K562 (cell line): ENCODE measurements at regions not wholly inside any gene's neighbourhood (a gene's known extent, or its start where the extent isn't known, plus 50 kb on each side); places are given as distances from the start of the nearest gene placed in this dataset.

Experiments
- ATAC-seq: fragments of 200-7000 bp; cut with Tn5 transposase; 3 replicates; pipeline ENCODE4 v1.9.1; 2020; ENCODE audit warnings: moderate library complexity
- BruUV-seq: library from RNA; stranded (reverse); fragments of 400-500 nt; replicated peaks from 2 replicates; lab custom pipeline; 2021; lab: Mats Ljungman, UMichigan
- CTCF ChIA-PET: fragments of 300-600 bp; formaldehyde crosslinking; extraction: SDS; loops from one replicate; lab custom pipeline; 2021; ENCODE audit warnings: low intra/inter-chr PET ratio; lab: Yijun Ruan, JAX
- POLR2A ChIA-PET: fragments of 300-600, 350-650 bp; sonication (Branson Sonifier 250); formaldehyde crosslinking; extraction: SDS; loops from one replicate; lab custom pipeline; 2021; ENCODE audit warnings: antibody characterized with exemption, inconsistent platforms; lab: Yijun Ruan, JAX
- DNase-seq, 4 experiments: peaks; one replicate each; pipeline versions ENCODE4 v3.0.0 to v3.0.0-alpha.2; 2011 to 2018; ENCODE audit warnings: low spot score in 3 of 4, mixed read lengths in 3 of 4; ENCODE audit errors: extremely low read depth in 1 of 4
- FAIRE-seq: peaks from 2 replicates; lab custom pipeline; 2011; peaks lifted over from hg19 to GRCh38; lab: Jason Lieb, UNC
- H2AFZ ChIP-seq: 2 replicates; pipeline ENCODE4 v1.6.0; 2011; ENCODE audit warnings: low read depth, low read length, control low read depth, inconsistent platforms
- H3K27ac ChIP-seq: fragments of 200-600 bp; 3 replicates; pipeline ENCODE4 v1.8.0; 2011; ENCODE audit warnings: low read depth, mild to moderate bottlenecking, control low read depth, inconsistent platforms, low read length, moderate library complexity, mixed read lengths; ENCODE audit errors: extremely low read depth
- H3K27me3 ChIP-seq, 2 experiments: fragments of 300-600 bp in 1 of 2; 2 replicates in 1 of 2; 3 replicates in 1 of 2; pipeline versions ENCODE4 v1.6.0 to v1.8.0; 2011; ENCODE audit warnings: inconsistent platforms in 2 of 2, low read length in 2 of 2, mild to moderate bottlenecking in 1 of 2, mixed read lengths in 1 of 2, moderate library complexity in 1 of 2; ENCODE audit not compliant: control insufficient read depth in 2 of 2, insufficient read depth in 2 of 2
- H3K36me3 ChIP-seq: fragments of 300-600 bp; 3 replicates; pipeline ENCODE4 v1.8.0; 2011; ENCODE audit warnings: mild to moderate bottlenecking, low read length, inconsistent platforms; ENCODE audit not compliant: control insufficient read depth, insufficient read depth
- H3K4me1 ChIP-seq, 2 experiments: fragments of 200-600 bp in 1 of 2; replicated peaks in 1 of 2; 2 replicates in 1 of 2; 3 replicates in 1 of 2; pipeline versions ENCODE4 v1.5.1 to v1.8.0; 2011; ENCODE audit warnings: inconsistent platforms in 2 of 2, low read length in 2 of 2, mild to moderate bottlenecking in 1 of 2, mixed read lengths in 1 of 2, moderate library complexity in 1 of 2; ENCODE audit not compliant: control insufficient read depth in 2 of 2, insufficient read depth in 2 of 2
- H3K4me2 ChIP-seq: 2 replicates; pipeline ENCODE4 v1.6.1; 2011; ENCODE audit warnings: low read length, control low read depth, inconsistent platforms, mixed read lengths; ENCODE audit not compliant: insufficient read depth
- H3K4me3 ChIP-seq: fragments of 200-600 bp; sonication (generic), shearing (Covaris generic); 2 replicates; pipeline ENCODE4 v1.5.1; 2016; ENCODE audit warnings: control low read depth, inconsistent platforms
- H3K79me2 ChIP-seq: fragments of 200-600 bp; 3 replicates; pipeline ENCODE4 v1.8.0; 2011; ENCODE audit warnings: low read length, inconsistent platforms; ENCODE audit not compliant: control insufficient read depth, insufficient read depth
- H3K9ac ChIP-seq, 2 experiments: 2 replicates each; pipeline versions ENCODE4 v1.6.0 to v1.6.1; 2011; ENCODE audit warnings: low read depth in 2 of 2, low read length in 2 of 2, control low read depth in 1 of 2, inconsistent platforms in 1 of 2, mild to moderate bottlenecking in 1 of 2, mixed read lengths in 1 of 2; ENCODE audit not compliant: insufficient read depth in 1 of 2
- H3K9me1 ChIP-seq: one replicate; pipeline ENCODE4 v1.6.0; 2011; ENCODE audit warnings: inconsistent platforms, mild to moderate bottlenecking, low read length, moderate library complexity; ENCODE audit not compliant: control insufficient read depth, insufficient read depth
- H3K9me3 ChIP-seq: replicated peaks from 2 replicates; pipeline ENCODE4 v1.5.1; 2011; ENCODE audit warnings: low read depth, low read length, inconsistent platforms; ENCODE audit not compliant: control insufficient read depth, insufficient read depth
- H4K20me1 ChIP-seq: replicated peaks from 2 replicates; pipeline ENCODE4 v1.6.1; 2011; ENCODE audit warnings: low read length, inconsistent platforms, mixed read lengths; ENCODE audit not compliant: control insufficient read depth, insufficient read depth
- CBX2 ChIP-seq: fragments of 200-600 bp; sonication (generic); IDR thresholded peaks from one replicate; pipeline ENCODE4 v1.6.1; 2012; ENCODE audit warnings: mild to moderate bottlenecking, low read length, inconsistent platforms; ENCODE audit not compliant: insufficient read depth, poor library complexity, severe bottlenecking
- CC2D1A ChIP-seq: fragments of 450-650 bp; IDR thresholded peaks from 2 replicates; pipeline ENCODE4 v1.6.1; 2017; ENCODE audit warnings: mild to moderate bottlenecking
- EGR1 ChIP-seq: fragments of 450-650 bp; conservative IDR thresholded peaks from 2 replicates; pipeline ENCODE4 v1.6.1; 2017; ENCODE audit warnings: mild to moderate bottlenecking
- EP300 ChIP-seq: IDR thresholded peaks from 2 replicates; pipeline ENCODE4 v1.6.1; 2012; ENCODE audit warnings: low read length, improper control_type of control experiment
- HES1 ChIP-seq: fragments of 450-650 bp; IDR thresholded peaks from 2 replicates; pipeline ENCODE4 v1.6.1; 2016; ENCODE audit warnings: low read depth, mild to moderate bottlenecking, moderate library complexity
- HNRNPH1 ChIP-seq: fragments of 200-400 bp; formaldehyde crosslinking; optimal IDR thresholded peaks from 2 replicates; pipeline ENCODE3; 2017; ENCODE audit warnings: low read depth, mild to moderate bottlenecking, low read length, moderate library complexity
- MXI1 ChIP-seq: IDR thresholded peaks from 2 replicates; pipeline ENCODE4 v1.6.1; 2011; ENCODE audit warnings: low read depth, mild to moderate bottlenecking, improper control_type of control experiment, low read length
- PTBP1 ChIP-seq: fragments of 200-400 bp; formaldehyde crosslinking; IDR thresholded peaks from 2 replicates; pipeline ENCODE4 v1.6.1; 2017; ENCODE audit warnings: low read depth, low read length
- SLC30A9 ChIP-seq: fragments of 250-450 bp; sonication (Bioruptor Pico); IDR thresholded peaks from 2 replicates; pipeline ENCODE4 v1.8.0; 2022; ENCODE audit warnings: mild to moderate bottlenecking, moderate library complexity
- STAG1 ChIP-seq: sonication (generic); formaldehyde crosslinking; IDR thresholded peaks from 2 replicates; pipeline ENCODE4 v1.5.0; 2020; ENCODE audit warnings: missing genetic modification reagents, borderline replicate concordance
- U2AF1 ChIP-seq: fragments of 200-400 bp; formaldehyde crosslinking; optimal IDR thresholded peaks from 2 replicates; pipeline ENCODE3; 2017; ENCODE audit warnings: mild to moderate bottlenecking, low read depth, low read length, moderate library complexity
- XRCC4 ChIP-seq: IDR thresholded peaks from one replicate; pipeline ENCODE4 v1.6.1; 2011; ENCODE audit not compliant: insufficient read depth, insufficient read length; ENCODE audit errors: extremely low read depth
- ZBED1 ChIP-seq: IDR thresholded peaks from 2 replicates; pipeline ENCODE4 v1.6.1; 2014
- ZC3H8 ChIP-seq: fragments of 450-650 bp; IDR thresholded peaks from 2 replicates; pipeline ENCODE4 v1.6.1; 2017
- ZHX1 ChIP-seq: fragments of 150-350 bp; conservative IDR thresholded peaks from 2 replicates; pipeline ENCODE4 v1.6.1; 2014; ENCODE audit warnings: low read length
- ZNF77 ChIP-seq: fragments of 250-450 bp; sonication (Bioruptor Pico); IDR thresholded peaks from 2 replicates; pipeline ENCODE4 v1.5.0; 2020
- ZNF780A ChIP-seq: fragments of 250-450 bp; sonication (Bioruptor Pico); IDR thresholded peaks from 2 replicates; pipeline ENCODE4 v1.5.0; 2021; ENCODE audit warnings: mild to moderate bottlenecking
- WGBS: fragments of 100-300 bp; shearing (Covaris generic); methylation state at CpG from one replicate; pipeline ENCODE4 v1.1.6; 2016; ENCODE audit warnings: low coverage, mixed read lengths; ENCODE audit not compliant: insufficient coverage; ENCODE audit errors: missing lambda C conversion rate; 5-methylcytosine and 5-hydroxymethylcytosine counted together
- in situ Hi-C: fragments of 300-500 bp; cut with MboI; formaldehyde crosslinking; loops from 4 replicates; pipeline ENCODE4 v1.15.0; 2018; ENCODE audit warnings: inconsistent platforms, mixed read lengths
- intact Hi-C: fragments of 100-400 bp; cut with micrococcal nuclease; formaldehyde crosslinking; loops from 2 replicates; pipeline ENCODE4 v1.14.2; 2022
- TF ChIP-seq, protein P1 (sequence below): fragments of 250-450 bp; sonication (Bioruptor Pico); IDR thresholded peaks from 2 replicates; pipeline ENCODE4 v1.8.0; 2021; ENCODE audit warnings: moderate library complexity, mild to moderate bottlenecking, inconsistent platforms
- TF ChIP-seq, protein P2 (sequence below): fragments of 250-450 bp; sonication (Bioruptor Pico); IDR thresholded peaks from 2 replicates; pipeline ENCODE4 v1.8.0; 2021; ENCODE audit warnings: borderline replicate concordance, mild to moderate bottlenecking, moderate library complexity; ENCODE audit not compliant: poor library complexity, severe bottlenecking

DNA sequence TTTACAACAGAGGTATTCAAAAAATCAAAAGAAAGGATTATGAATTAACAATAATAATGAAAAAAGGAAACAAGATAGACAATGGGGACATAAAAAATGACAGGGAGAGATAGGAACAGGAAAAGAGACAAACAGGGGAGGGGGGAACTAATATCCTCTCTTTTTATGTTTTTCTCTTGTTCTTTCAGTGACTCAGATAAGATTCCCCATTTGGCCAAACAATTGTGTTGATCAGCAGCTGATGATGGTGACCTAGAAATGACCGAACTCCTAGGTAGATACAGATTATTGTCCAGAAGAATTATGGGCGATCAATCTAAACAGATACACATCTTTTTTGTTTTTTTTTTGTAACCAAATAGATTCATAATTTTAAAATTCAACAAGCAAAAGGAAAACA, 1277.2 kb upstream of the FLRT2 start:
- Histone ChIP-seq H3K4me1 (no peaks in the 10 kb centered on the region), H2AFZ (no peak overlapping the region), H3K9ac (no peak overlapping the region), H3K9me1 (no peaks in the 10 kb centered on the region), H3K9me3 (no peaks in the 10 kb centered on the region), H3K4me3 (no peak overlapping the region), H3K79me2 (no peaks in the 10 kb centered on the region), H3K36me3 (no peaks in the 10 kb centered on the region), H4K20me1 (no peaks in the 10 kb centered on the region), H3K27me3 (no peaks in the 10 kb centered on the region), H3K27ac (no peak overlapping the region), H3K4me2 (no peak overlapping the region)
- ATAC-seq (no peak), FAIRE-seq (no peak), DNase-seq (no peak)
- no peak for TF ChIP-seq ZC3H8
- no peak for TF ChIP-seq HES1
- TF ChIP-seq STAG1 (CRISPR knock-in tag) = no peak
- TF ChIP-seq, protein P1, sequence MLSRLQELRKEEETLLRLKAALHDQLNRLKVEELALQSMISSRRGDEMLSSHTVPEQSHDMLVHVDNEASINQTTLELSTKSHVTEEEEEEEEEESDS = no peak
- TF ChIP-seq CBX2 = no peak
- TF ChIP-seq EP300 = no peak
- no peak for TF ChIP-seq ZNF780A (CRISPR knock-in tag)
- TF ChIP-seq HNRNPH1 = no peak
- TF ChIP-seq MXI1 = no peak
- TF ChIP-seq XRCC4 = no peak
- no peak for TF ChIP-seq U2AF1
- TF ChIP-seq ZBED1 = no peak
- TF ChIP-seq ZHX1 = no peak
- no peak for TF ChIP-seq EGR1
- TF ChIP-seq, protein P2, sequence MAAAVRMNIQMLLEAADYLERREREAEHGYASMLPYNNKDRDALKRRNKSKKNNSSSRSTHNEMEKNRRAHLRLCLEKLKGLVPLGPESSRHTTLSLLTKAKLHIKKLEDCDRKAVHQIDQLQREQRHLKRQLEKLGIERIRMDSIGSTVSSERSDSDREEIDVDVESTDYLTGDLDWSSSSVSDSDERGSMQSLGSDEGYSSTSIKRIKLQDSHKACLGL (CRISPR knock-in tag) = no peak
- no peak for TF ChIP-seq ZNF77 (CRISPR knock-in tag)
- TF ChIP-seq CC2D1A = no peak
- no peak for TF ChIP-seq PTBP1
- TF ChIP-seq SLC30A9 (CRISPR knock-in tag) = no peak
- intact Hi-C loops = no loop called here
- ChIA-PET POLR2A (no interaction called here), CTCF (no interaction called here)
- in situ Hi-C loops = no loop called here
- 0% methylated on average over 2 of the region's 2 CpGs for WGBS
- no TSS peak for BruUV-seq
